Adrenal gland (tissue), 5 donors: ENCODE measurements at regions not wholly inside any gene's neighbourhood (a gene's known extent, or its start where the extent isn't known, plus 50 kb on each side); places are given as distances from the start of the nearest gene placed in this dataset.

Source experiments
- CTCF ChIP-seq, 6 experiments: fragments of 450-650 bp in 4 of 6; fragments of 200-600 bp in 2 of 6; sonication (generic) in 1 of 6; IDR thresholded peaks; 1 replicate in 5 of 6; 2 replicates in 1 of 6; pipeline versions ENCODE4 v1.5.1 to v1.8.0; 2016 to 2021; ENCODE audit warnings: antibody characterized with exemption in 6 of 6, mild to moderate bottlenecking in 2 of 6, moderate library complexity in 1 of 6
- POLR2A ChIP-seq, 2 donors: fragments of 450-650 bp; IDR thresholded peaks; one replicate each; pipeline ENCODE4 v1.6.1; 2017; ENCODE audit warnings: antibody characterized with exemption in 2 of 2, mild to moderate bottlenecking in 2 of 2, moderate library complexity in 1 of 2
- donor health status: DM: no; HTN: no; CAD: no.

- TF ChIP-seq CTCF (IDR thresholded peaks at IDR 0.05) (no peak), POLR2A (IDR thresholded peaks at IDR 0.05) (no peak)
These were observed 219.5 kb downstream of the SPCS3 start for GRCh38 chr4:176539091-176539784.
